ENCODE measurements at regions not wholly inside any gene's neighbourhood (a gene's known extent, or its start where the extent isn't known, plus 50 kb on each side); places are given as distances from the start of the nearest gene placed in this dataset.
"Not testable (repeated sequence)": the region's sequence is repeated elsewhere in the genome, so short reads cannot be mapped to it uniquely, and the experiment has no call there.

DNA sequence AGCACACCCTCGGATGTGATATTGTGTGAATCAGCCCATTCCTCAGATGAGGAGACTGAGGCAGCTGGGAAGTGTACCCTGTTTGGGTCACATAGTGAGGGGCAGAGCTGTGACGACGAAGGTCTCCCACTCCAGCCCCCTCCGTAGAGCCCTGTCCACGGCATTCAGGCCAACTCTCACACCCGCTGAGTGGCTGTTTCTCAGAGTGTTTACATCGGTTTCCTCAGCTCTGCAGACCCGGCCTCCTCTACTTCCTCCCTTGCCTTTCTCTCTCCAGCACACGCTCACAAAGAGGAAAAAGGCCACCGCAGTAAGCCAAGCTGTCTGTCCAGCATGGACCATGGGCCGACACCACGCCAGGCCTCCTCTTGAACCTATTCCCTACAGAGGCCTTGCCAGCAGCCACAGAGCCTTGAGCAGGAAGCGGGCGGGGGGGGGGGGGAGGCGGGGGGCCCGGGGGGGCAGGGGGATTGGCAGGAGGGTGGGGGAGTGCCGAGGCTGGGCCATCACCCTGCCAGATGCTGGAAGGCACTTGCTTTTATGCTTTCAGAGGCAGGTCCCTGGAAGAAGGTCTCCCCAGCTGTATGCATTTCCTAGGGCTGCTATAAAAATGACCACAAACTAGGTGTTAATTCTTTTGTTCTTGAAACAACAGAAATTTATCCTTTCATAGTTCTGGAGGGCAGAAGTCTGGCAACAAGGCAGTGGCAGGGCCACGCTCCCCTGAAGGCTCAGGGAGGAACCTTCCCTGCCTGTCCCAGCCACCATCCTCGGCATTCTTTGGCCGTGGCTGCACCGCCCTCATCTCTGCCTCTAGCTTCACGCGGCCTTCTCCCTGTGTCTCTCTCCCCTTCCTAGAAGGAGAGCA lies 178.4 kb downstream of the PSMG1 start:
- no peak for DNase-seq (ENCODE audit: low read depth in 1 of 2, low spot score in 1 of 2)

GRCh38 chr21:39003982-39004633 lies 179.1 kb downstream of the PSMG1 start:
- DNase-seq (ENCODE audit: low read depth in 1 of 2, low spot score in 1 of 2), result no peak

- DNase-seq (ENCODE audit: low read depth in 1 of 2, low spot score in 1 of 2), result no peak
Observed at GRCh38 chr21:39001341-39001740, 181.9 kb downstream of the PSMG1 start.

DNA sequence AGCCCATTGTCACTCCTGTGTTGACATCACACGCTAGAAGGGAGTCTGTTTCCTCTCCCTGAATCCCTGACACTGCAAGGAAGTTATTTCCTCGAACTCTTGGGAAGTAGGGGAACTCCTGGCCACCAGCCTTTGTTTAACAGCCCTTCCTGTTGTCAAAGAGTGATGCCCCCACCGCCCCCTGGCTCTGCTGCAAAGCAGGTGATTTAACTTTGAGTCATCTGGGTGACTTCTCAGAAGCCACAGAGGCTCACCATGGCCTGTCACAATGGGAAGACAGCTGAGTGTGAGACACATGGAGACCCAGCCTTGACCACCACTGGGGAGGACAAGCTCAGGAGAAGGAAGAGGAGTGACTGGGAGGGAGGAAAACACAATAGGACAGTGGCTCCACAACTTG lies 182.8 kb downstream of the PSMG1 start:
- DNase-seq (ENCODE audit: low read depth in 1 of 2, low spot score in 1 of 2), result no peak

DNA sequence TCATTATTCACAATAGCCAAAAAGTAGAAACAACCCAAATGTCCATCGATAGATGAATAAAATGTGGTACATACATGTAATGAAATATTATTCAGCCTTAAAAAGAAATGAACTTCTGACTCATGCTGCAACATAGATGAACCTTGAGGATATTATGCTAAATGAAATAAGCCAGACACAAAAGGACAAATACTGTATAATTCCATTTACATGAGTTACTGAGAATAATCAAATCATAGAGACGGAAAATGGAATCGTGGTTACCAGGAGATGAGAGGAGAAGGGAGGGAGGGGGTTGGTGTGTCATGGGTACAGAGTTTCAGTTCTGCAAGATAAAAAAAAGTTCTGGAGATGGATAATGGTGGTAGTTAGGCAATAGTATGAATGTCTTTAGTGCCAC lies 184.1 kb downstream of the PSMG1 start:
- no peak for DNase-seq (ENCODE audit: low read depth in 1 of 2, low spot score in 1 of 2)

GRCh38 chr21:38998281-38998680 lies 185.0 kb downstream of the PSMG1 start:
- DNase-seq (ENCODE audit: low read depth in 1 of 2, low spot score in 1 of 2), result not testable (repeated sequence)

GRCh38 chr21:38997843-38998175 lies 185.4 kb downstream of the PSMG1 start:
- DNase-seq (ENCODE audit: low read depth in 1 of 2, low spot score in 1 of 2), result not testable (repeated sequence)

DNA sequence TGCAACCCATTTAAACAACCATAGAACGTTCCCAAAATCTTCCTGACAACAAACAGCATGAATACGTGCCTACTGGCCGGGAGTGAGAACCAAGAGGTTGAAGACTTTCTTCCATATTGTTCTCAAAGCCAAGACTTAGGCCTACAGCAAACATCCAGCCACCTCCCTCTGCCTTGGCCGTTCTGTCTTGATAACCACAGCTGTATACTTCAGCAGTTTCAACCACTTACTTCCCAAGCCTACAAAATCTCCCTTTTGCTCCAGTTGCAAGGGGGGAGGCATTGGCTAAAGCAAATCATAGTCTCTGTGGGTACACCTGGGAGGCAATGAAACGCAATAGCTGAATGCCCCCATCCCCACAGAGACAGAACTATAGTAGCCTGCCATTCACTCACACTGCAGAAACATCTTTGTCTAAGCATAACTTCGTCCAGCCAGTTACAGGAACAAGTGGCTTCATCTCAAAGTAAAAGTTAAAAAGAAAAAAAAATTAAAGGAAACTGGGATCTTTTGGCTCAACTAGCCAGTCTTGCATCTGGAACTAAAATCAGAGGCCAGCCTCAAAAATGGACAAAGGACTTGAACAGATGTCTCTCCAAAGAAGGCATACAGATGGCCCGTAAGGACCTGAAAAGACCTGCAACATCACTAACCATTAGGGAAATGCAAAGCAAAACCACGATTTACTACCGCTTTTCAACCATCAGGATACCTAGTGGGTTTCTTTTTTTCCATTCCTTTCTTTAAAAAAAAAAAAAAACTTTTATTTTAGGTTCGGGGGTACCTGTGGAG lies 186.0 kb downstream of the PSMG1 start:
- no peak for DNase-seq (ENCODE audit: low read depth in 1 of 2, low spot score in 1 of 2)

- no peak for DNase-seq (ENCODE audit: low read depth in 1 of 2, low spot score in 1 of 2)
Observed at GRCh38 chr21:38996355-38996754, 186.9 kb downstream of the PSMG1 start.

- no peak for DNase-seq (ENCODE audit: low read depth in 1 of 2, low spot score in 1 of 2)
Observed at GRCh38 chr21:38995731-38996130, 187.5 kb downstream of the PSMG1 start.

DNA sequence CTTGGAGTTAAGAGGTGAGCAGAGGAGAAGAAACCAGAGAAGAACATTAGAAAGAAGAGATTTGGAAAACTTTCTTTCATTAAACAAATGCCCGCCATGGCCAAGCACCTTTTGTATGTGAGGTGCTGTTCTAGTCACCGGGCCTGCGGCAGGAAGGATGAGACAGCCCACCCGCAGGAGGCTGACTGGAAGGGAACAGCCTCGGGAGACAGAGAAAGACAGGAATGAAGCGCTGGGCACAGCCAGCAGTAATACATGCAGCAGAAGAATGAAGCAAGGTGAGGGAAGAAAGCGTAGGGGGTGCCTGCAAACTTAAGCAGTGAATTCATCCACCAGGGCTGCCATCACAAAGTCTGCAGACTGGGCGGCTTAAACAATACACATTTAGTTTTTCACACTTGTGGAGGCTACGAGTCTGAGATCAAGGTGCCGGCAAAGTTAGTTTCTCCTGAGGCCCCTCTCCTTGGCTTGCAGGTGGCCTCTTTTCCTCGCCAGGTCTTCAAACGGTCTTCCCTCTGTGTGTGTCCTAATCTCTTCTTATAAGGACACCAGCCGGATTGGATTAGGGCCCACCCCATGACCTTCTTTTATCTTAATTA lies 188.1 kb downstream of the PSMG1 start:
- DNase-seq (ENCODE audit: low read depth in 1 of 2, low spot score in 1 of 2), result no peak

GRCh38 chr21:38994042-38994441 lies 188.3 kb downstream of the ETS2 start:
- DNase-seq (ENCODE audit: low read depth in 1 of 2, low spot score in 1 of 2), result no peak

GRCh38 chr21:38993561-38993960 lies 187.8 kb downstream of the ETS2 start:
- DNase-seq (ENCODE audit: low read depth in 1 of 2, low spot score in 1 of 2), result no peak

- DNase-seq (ENCODE audit: low read depth in 1 of 2, low spot score in 1 of 2), result no peak
Observed at GRCh38 chr21:38992737-38993136, 187.0 kb downstream of the ETS2 start.

DNA sequence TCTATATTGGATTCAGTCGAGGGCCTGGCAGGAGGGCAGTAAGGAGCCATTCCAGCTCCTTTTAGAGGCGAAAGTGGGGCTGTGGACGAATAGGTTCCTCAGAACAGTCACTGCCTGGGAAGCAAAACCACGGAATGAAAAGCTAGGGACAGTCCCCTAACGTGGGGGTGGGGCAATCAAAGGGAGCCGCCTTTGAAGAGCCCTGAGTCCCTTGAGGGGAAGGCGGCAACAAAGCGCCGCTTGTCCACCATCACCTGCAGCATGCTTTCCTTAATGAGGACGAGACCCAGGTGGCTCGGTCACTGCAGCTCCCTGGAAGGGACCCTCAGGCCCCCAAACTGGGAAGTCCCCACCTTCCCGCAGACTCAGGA lies 184.7 kb downstream of the ETS2 start:
- no peak for DNase-seq (ENCODE audit: low read depth in 1 of 2, low spot score in 1 of 2)

DNA sequence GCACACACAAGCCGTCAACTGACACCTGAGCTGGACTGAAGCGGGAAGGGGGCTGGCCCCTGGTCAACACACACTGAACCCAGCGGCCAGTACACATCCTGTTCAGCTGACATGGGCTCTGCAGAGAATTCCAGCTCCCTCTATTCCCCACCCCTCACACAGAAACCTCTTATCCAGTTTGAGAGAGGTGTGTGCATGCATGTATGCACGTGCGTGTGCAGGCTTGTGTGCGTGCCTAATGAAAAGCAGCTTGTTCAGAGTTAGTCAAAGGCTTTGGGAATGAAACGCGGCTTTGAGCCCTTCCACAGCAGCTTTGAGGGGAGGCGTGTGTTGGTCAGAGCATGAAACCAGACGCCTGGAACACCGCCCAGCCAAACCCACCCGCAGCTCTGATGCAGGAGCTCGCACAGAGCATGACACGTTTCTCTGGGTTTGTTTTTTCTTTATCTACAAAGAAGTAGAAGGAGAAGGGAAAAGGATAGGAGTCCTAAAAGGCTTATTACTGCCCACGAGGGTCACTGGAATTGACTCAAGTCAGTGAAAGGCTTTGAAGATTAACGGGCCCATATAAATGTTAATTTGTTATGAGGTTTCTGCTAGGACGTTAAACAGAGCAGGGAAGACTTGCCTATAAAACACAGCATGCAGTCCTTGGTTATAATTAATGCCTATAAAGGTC lies 184.2 kb downstream of the ETS2 start:
- no peak for DNase-seq (ENCODE audit: low read depth in 1 of 2, low spot score in 1 of 2)

DNA sequence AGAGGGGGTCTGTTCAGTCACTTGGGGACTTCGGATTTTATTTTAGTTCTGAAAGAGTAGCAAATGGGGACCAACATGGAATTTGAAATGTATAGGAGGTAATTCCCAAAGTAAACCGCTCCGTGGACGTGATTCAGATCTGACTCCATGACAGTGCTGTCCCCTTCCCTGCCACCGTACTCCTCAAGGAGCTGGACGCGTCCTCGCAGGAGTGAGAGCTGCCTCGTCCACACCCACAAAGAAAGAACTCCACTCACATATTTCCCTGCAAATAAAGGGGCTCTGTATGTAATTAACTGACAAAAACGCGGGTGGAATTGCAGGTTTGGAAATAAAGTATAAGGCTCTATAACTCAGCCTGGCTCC lies 183.6 kb downstream of the ETS2 start:
- no peak for DNase-seq (ENCODE audit: low read depth in 1 of 2, low spot score in 1 of 2)

GRCh38 chr21:38988509-38989378 lies 183.0 kb downstream of the ETS2 start:
- no peak for DNase-seq (ENCODE audit: low read depth in 1 of 2, low spot score in 1 of 2)

DNA sequence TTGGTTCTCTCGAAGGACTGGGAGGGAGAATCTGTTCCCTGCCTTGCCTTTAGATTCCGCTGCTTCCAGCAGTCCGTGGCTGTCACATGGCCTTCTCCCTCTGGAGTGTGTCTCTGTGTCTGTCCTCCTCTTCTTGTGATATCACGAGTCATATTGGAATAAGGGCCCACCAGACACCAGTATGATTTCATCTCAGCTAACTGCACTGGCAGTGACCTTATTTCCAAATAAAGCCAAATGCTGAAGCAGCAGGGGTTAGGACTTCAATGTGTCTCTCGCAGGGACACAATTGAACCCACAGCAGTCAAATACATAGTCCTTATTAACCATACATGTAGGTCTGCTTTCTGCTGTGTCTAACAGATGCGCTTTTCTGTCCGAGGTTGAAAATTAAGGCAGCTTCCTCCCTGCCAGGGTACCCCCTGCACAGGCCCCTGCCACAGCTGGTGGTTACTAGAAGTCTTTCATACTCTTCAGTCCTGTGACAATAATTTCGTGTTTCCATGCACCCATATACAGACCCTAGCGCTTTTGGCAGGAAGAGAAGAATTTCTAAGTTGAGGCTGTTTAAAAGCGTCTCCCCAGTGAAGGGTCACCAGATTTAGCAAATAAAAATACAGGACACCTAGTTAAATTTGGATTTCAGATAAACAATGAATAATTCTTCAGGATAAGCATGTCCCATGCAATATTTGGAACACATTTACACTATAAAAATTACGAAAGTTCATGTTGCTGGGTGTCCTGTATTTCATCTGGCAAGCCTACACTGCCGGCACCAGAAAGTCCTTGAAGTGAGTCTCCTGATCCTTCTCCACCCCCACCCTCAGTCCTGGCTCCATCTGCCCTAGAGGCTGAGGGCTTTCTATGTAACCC lies 182.1 kb downstream of the ETS2 start:
- DNase-seq (ENCODE audit: low read depth in 1 of 2, low spot score in 1 of 2), result no peak

All from stimulated activated CD4-positive, alpha-beta T cell treated with anti-CD3 and anti-CD28 coated beads, Interleukin-15, amount 100 ng/mL, for 1 hour (primary cell).